ENCODE measurements at regions not wholly inside any gene's neighbourhood (a gene's known extent, or its start where the extent isn't known, plus 50 kb on each side); places are given as distances from the start of the nearest gene placed in this dataset.

DNA sequence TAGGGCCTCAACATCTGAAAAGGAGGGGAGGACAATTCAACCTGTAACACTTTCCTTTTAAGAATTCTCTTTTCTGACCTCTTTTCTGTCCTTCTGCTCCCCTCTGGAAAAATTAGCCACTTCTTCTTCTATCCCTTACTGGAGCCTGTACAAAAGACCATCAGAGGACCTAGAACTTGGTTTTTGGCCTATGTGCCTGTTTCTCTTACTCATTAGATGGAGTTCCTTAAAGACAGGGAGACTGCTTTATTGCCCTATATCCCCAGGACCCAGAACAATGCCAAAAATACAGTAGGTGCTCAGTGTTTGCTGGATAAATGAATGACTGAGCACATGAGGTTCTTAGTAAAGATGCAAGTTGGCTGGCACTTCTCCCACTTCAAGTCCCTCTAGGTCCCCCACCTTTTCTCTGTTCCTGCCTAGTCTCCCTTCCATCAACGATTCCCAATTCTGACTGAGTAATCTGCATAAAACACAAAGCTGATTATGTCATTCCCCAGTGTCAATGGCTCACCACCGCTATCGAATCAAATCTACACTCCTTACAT is 114.2 kb downstream of the DDX1 start:
- TF ChIP-seq POLR2AphosphoS5 (IDR thresholded peaks at IDR 0.05), result no peak
- TF ChIP-seq, protein P1, sequence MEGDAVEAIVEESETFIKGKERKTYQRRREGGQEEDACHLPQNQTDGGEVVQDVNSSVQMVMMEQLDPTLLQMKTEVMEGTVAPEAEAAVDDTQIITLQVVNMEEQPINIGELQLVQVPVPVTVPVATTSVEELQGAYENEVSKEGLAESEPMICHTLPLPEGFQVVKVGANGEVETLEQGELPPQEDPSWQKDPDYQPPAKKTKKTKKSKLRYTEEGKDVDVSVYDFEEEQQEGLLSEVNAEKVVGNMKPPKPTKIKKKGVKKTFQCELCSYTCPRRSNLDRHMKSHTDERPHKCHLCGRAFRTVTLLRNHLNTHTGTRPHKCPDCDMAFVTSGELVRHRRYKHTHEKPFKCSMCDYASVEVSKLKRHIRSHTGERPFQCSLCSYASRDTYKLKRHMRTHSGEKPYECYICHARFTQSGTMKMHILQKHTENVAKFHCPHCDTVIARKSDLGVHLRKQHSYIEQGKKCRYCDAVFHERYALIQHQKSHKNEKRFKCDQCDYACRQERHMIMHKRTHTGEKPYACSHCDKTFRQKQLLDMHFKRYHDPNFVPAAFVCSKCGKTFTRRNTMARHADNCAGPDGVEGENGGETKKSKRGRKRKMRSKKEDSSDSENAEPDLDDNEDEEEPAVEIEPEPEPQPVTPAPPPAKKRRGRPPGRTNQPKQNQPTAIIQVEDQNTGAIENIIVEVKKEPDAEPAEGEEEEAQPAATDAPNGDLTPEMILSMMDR (IDR thresholded peaks at IDR 0.05), result no peak

All from transverse colon (tissue), 4 donors.